Panc1 (cell line): ENCODE measurements at regions not wholly inside any gene's neighbourhood (a gene's known extent, or its start where the extent isn't known, plus 50 kb on each side); places are given as distances from the start of the nearest gene placed in this dataset.

Experiments
- ATAC-seq: fragments of 200-7000 bp; cut with Tn5 transposase; 2 replicates; pipeline ENCODE4 v1.9.1; 2020; ENCODE audit warnings: mild to moderate bottlenecking, moderate library complexity
- BruUV-seq: library from RNA; stranded (reverse); fragments of 400-500 nt; replicated peaks from 2 replicates; lab custom pipeline; 2021; lab: Mats Ljungman, UMichigan
- CTCF ChIA-PET: fragments of 300-600 bp; sonication (Branson Sonifier 250); formaldehyde crosslinking; loops from one replicate; lab custom pipeline; 2022; ENCODE audit warnings: antibody characterized with exemption; lab: Charles Lee
- POLR2A ChIA-PET: fragments of 300-600 bp; sonication (Branson Sonifier 250); formaldehyde crosslinking; loops from one replicate; lab custom pipeline; 2022; ENCODE audit warnings: antibody characterized with exemption; lab: Charles Lee
- DNase-seq: peaks from one replicate; pipeline ENCODE4 v3.0.0-alpha.2; 2010; ENCODE audit warnings: low read depth, low spot score
- H3K27ac ChIP-seq: 2 replicates; pipeline ENCODE4 v1.5.1; 2011; ENCODE audit warnings: mild to moderate bottlenecking, low read length, inconsistent platforms
- H3K27me3 ChIP-seq: fragments of 200-500 bp; sonication (Bioruptor generic); 2 replicates; pipeline ENCODE4 v1.6.0; 2014; ENCODE audit warnings: low read length, inconsistent platforms; ENCODE audit not compliant: control insufficient read depth, insufficient read depth
- H3K36me3 ChIP-seq: fragments of 200-500 bp; sonication (Bioruptor generic); 2 replicates; pipeline ENCODE4 v1.5.1; 2014; ENCODE audit warnings: inconsistent platforms, mild to moderate bottlenecking, low read length, moderate library complexity; ENCODE audit not compliant: control insufficient read depth, insufficient read depth
- H3K4me1 ChIP-seq: 2 replicates; pipeline ENCODE4 v1.5.1; 2011; ENCODE audit warnings: inconsistent platforms, mild to moderate bottlenecking, low read length, moderate library complexity; ENCODE audit not compliant: control insufficient read depth, insufficient read depth
- H3K4me3 ChIP-seq, 2 experiments: 2 replicates each; pipeline ENCODE4 v1.5.1; 2011 to 2012; ENCODE audit warnings: low read depth in 2 of 2, low read length in 2 of 2, mild to moderate bottlenecking in 2 of 2, inconsistent platforms in 1 of 2, moderate library complexity in 1 of 2
- H3K9me3 ChIP-seq: fragments of 200-500 bp; sonication (Bioruptor generic); 2 replicates; pipeline ENCODE4 v1.5.1; 2014; ENCODE audit warnings: low read depth, mild to moderate bottlenecking, inconsistent platforms, low read length, moderate library complexity; ENCODE audit not compliant: control insufficient read depth, insufficient read depth
- CTCF ChIP-seq: fragments of 450-650 bp; IDR thresholded peaks from 2 replicates; pipeline ENCODE4 v1.5.1; 2017; ENCODE audit warnings: mild to moderate bottlenecking
- POLR2AphosphoS5 ChIP-seq: IDR thresholded peaks from 2 replicates; pipeline ENCODE4 v1.6.1; 2012; ENCODE audit warnings: mild to moderate bottlenecking, low read depth, low read length, moderate library complexity
- REST ChIP-seq, 2 experiments: IDR thresholded peaks; 2 replicates each; pipeline ENCODE4 v1.6.1; 2011 to 2012; ENCODE audit warnings: low read depth in 2 of 2, control low read depth in 1 of 2, low read length in 1 of 2, mild to moderate bottlenecking in 1 of 2, moderate library complexity in 1 of 2; ENCODE audit not compliant: insufficient read depth in 1 of 2
- SIN3A ChIP-seq: IDR thresholded peaks from 2 replicates; pipeline ENCODE4 v1.6.1; 2012; ENCODE audit warnings: low read depth, mild to moderate bottlenecking, low read length, moderate library complexity, borderline replicate concordance; ENCODE audit not compliant: insufficient read depth
- TCF7L2 ChIP-seq: IDR thresholded peaks from 2 replicates; pipeline ENCODE4 v1.6.1; 2011; ENCODE audit warnings: mild to moderate bottlenecking, low read depth, low read length, inconsistent platforms
- in situ Hi-C: cut with HindIII; loops from 2 replicates; pipeline ENCODE4 v1.10.0; 2016; ENCODE audit warnings: low sequenced_read_pairs, low pct_unique_long_range_greater_than_20kb
- intact Hi-C: fragments of 100-400 bp; cut with micrococcal nuclease; formaldehyde crosslinking; loops from one replicate; pipeline ENCODE4 v1.10.0; 2022; ENCODE audit not compliant: unreplicated experiment

- no peak for DNase-seq
- CTCF ChIA-PET = interaction anchor here (0.7 to 1.6 kb wide), 2 partner anchors 256 to 584 kb away, joined by 3 to 4 read pairs; no protein-coding TSS in a partner anchor
- intact Hi-C loops = no loop called here
Observed at GRCh38 chr6:108797951-108798669, 50.1 kb upstream of the ARMC2 start.

More at GRCh38 chr6:108797951-108798669, 50.1 kb upstream of the ARMC2 start:
- POLR2A ChIA-PET = interaction anchor here (0.6 kb wide), 2 partner anchors 51 to 1017 kb away, joined by 3 read pairs; no protein-coding TSS in a partner anchor
- no peak overlapping the region for H3K27ac ChIP-seq
- no peak overlapping the region for H3K4me3 ChIP-seq
- TF ChIP-seq POLR2AphosphoS5 (no peak), TCF7L2 (no peak), SIN3A (no peak), REST (IDR thresholded peaks at IDR 0.05; ENCODE audit: insufficient read depth in 1 of 2, low read depth in 2 of 2, low read length in 1 of 2) (no peak), CTCF (no peak)
- ATAC-seq = no peak
- H3K4me1 ChIP-seq = 0 out of 2 replicates have a peak, but pooled peaks cover 2% of the 10 kb centered on the region
- no TSS peak for BruUV-seq
- in situ Hi-C loops = no loop called here
- peaks cover 8% of the 10 kb centered on the region; the same call in 1 of the 2 replicates for H3K27me3 ChIP-seq
- no peaks in the 10 kb centered on the region for H3K36me3 ChIP-seq
- H3K9me3 ChIP-seq = no peaks in the 10 kb centered on the region
